Muscle of leg (tissue), 3 donors: ENCODE measurements at regions not wholly inside any gene's neighbourhood (a gene's known extent, or its start where the extent isn't known, plus 50 kb on each side); places are given as distances from the start of the nearest gene placed in this dataset.
A peak's percentile ranks its signal among the peaks of the same experiment; 100 is the strongest.

Experiments used
- DNase-seq: peaks from one replicate; pipeline ENCODE4 v3.0.0; 2013
- H3K27ac ChIP-seq: one replicate; pipeline ENCODE4 v1.5.1; 2013; ENCODE audit warnings: mild to moderate bottlenecking, low read length, control low read depth
- H3K27me3 ChIP-seq: one replicate; pipeline ENCODE4 v1.6.1; 2013; ENCODE audit warnings: low read length; ENCODE audit not compliant: control insufficient read depth, insufficient read depth
- H3K36me3 ChIP-seq: one replicate; pipeline ENCODE4 v1.6.1; 2013; ENCODE audit warnings: low read length; ENCODE audit not compliant: control insufficient read depth, insufficient read depth
- H3K4me1 ChIP-seq: one replicate; pipeline ENCODE4 v1.6.1; 2013; ENCODE audit warnings: low read length; ENCODE audit not compliant: control insufficient read depth, insufficient read depth
- H3K4me3 ChIP-seq: one replicate; pipeline ENCODE4 v1.5.1; 2013; ENCODE audit warnings: low read length, control low read depth
- H3K9me3 ChIP-seq: replicated peaks from 2 replicates; pipeline ENCODE4 v1.6.1; 2013; ENCODE audit warnings: low read depth, low read length; ENCODE audit not compliant: control insufficient read depth
- WGBS: methylation state at CpG from one replicate; pipeline ENCODE4 v1.1.5; 2013; ENCODE audit warnings: missing lambda C conversion rate; ENCODE audit not compliant: insufficient coverage; 5-methylcytosine and 5-hydroxymethylcytosine counted together

GRCh38 chr3:64867224-64867623 is 179.4 kb upstream of the ADAMTS9 start:
- WGBS = no CpG with 5 or more reads among the region's 2 CpGs
- H3K9me3 ChIP-seq = peaks cover 6% of the 10 kb centered on the region

GRCh38 chr3:64865839-64866570 is 178.2 kb upstream of the ADAMTS9 start:
- Histone ChIP-seq H3K4me1 (peaks cover 9% of the 10 kb centered on the region), H3K9me3 (peaks cover 6% of the 10 kb centered on the region), H3K27ac (no peak overlapping the region), H3K27me3 (no peaks in the 10 kb centered on the region), H3K4me3 (no peak overlapping the region), H3K36me3 (no peaks in the 10 kb centered on the region)
- no CpG with 5 or more reads among the region's 4 CpGs for WGBS
- DNase-seq = no peak

More at GRCh38 chr3:64867224-64867623, 179.4 kb upstream of the ADAMTS9 start:
- no peak overlapping the region for H3K4me3 ChIP-seq
- H3K4me1 ChIP-seq = peaks cover 17% of the 10 kb centered on the region
- no peak for DNase-seq
- no peaks in the 10 kb centered on the region for H3K36me3 ChIP-seq
- H3K27me3 ChIP-seq = no peaks in the 10 kb centered on the region
- no peak overlapping the region for H3K27ac ChIP-seq

- no peak overlapping the region for H3K27ac ChIP-seq
- 82% methylated on average over 2 of the region's 11 CpGs for WGBS
- H3K4me1 ChIP-seq = peaks cover 15% of the 10 kb centered on the region
- no peak overlapping the region for H3K4me3 ChIP-seq
- H3K27me3 ChIP-seq = no peaks in the 10 kb centered on the region
- no peaks in the 10 kb centered on the region for H3K36me3 ChIP-seq
- DNase-seq = peak; percentile 61
- no peaks in the 10 kb centered on the region for H3K9me3 ChIP-seq
Measured at GRCh38 chr3:64863226-64864212, 175.7 kb upstream of the ADAMTS9 start.

GRCh38 chr3:64861684-64862083 is 173.9 kb upstream of the ADAMTS9 start:
- H3K4me1 ChIP-seq = peaks cover 13% of the 10 kb centered on the region
- no peaks in the 10 kb centered on the region for H3K36me3 ChIP-seq
- no peak for DNase-seq
- H3K27me3 ChIP-seq = no peaks in the 10 kb centered on the region
- no peak overlapping the region for H3K27ac ChIP-seq
- H3K4me3 ChIP-seq = no peak overlapping the region
- WGBS = 86% methylated on average over 2 of the region's 3 CpGs
- H3K9me3 ChIP-seq = no peaks in the 10 kb centered on the region

- Histone ChIP-seq H3K4me3 (no peak overlapping the region), H3K4me1 (peaks cover 12% of the 10 kb centered on the region), H3K9me3 (no peaks in the 10 kb centered on the region), H3K27me3 (no peaks in the 10 kb centered on the region), H3K27ac (no peak overlapping the region), H3K36me3 (no peaks in the 10 kb centered on the region)
- no peak for DNase-seq
- 95% methylated on average over 2 of the region's 2 CpGs for WGBS
Measured at GRCh38 chr3:64860536-64860870, 172.7 kb upstream of the ADAMTS9 start.

GRCh38 chr3:64859625-64860535 is 172.1 kb upstream of the ADAMTS9 start:
- peak; percentile 84 for DNase-seq
- Histone ChIP-seq H3K27me3 (no peaks in the 10 kb centered on the region), H3K36me3 (no peaks in the 10 kb centered on the region), H3K4me1 (peaks cover 12% of the 10 kb centered on the region), H3K27ac (no peak overlapping the region), H3K9me3 (no peaks in the 10 kb centered on the region), H3K4me3 (no peak overlapping the region)
- WGBS = no CpG with 5 or more reads among the region's 6 CpGs

- peak; percentile 70 for DNase-seq
- Histone ChIP-seq H3K36me3 (no peaks in the 10 kb centered on the region), H3K27me3 (no peaks in the 10 kb centered on the region), H3K27ac (no peak overlapping the region), H3K4me3 (no peak overlapping the region), H3K9me3 (no peaks in the 10 kb centered on the region), H3K4me1 (peaks cover 12% of the 10 kb centered on the region)
- 60% methylated on average over 1 of the region's 3 CpGs for WGBS
Measured at GRCh38 chr3:64856977-64857516, 169.2 kb upstream of the ADAMTS9 start.

- H3K9me3 ChIP-seq = no peaks in the 10 kb centered on the region
- no peaks in the 10 kb centered on the region for H3K36me3 ChIP-seq
- no peaks in the 10 kb centered on the region for H3K27me3 ChIP-seq
- DNase-seq = peak; percentile 48
- no peak overlapping the region for H3K4me3 ChIP-seq
- H3K4me1 ChIP-seq = peaks cover 12% of the 10 kb centered on the region
- H3K27ac ChIP-seq = no peak overlapping the region
- WGBS = no CpG with 5 or more reads among the region's 1 CpG
Measured at GRCh38 chr3:64856106-64856505, 168.3 kb upstream of the ADAMTS9 start.

- no peak for DNase-seq
- no peaks in the 10 kb centered on the region for H3K36me3 ChIP-seq
- H3K4me1 ChIP-seq = peaks cover 20% of the 10 kb centered on the region
- no CpG with 5 or more reads among the region's 2 CpGs for WGBS
- no peaks in the 10 kb centered on the region for H3K9me3 ChIP-seq
- H3K27ac ChIP-seq = no peak overlapping the region
- no peak overlapping the region for H3K4me3 ChIP-seq
- H3K27me3 ChIP-seq = no peaks in the 10 kb centered on the region
Measured at GRCh38 chr3:64853456-64853855, 165.7 kb upstream of the ADAMTS9 start.
